Inflammatory macrophage (primary cell): ENCODE measurements at regions not wholly inside any gene's neighbourhood (a gene's known extent, or its start where the extent isn't known, plus 50 kb on each side); places are given as distances from the start of the nearest gene placed in this dataset.
"Not testable (repeated sequence)": the region's sequence is repeated elsewhere in the genome, so short reads cannot be mapped to it uniquely, and the experiment has no call there.

Source experiments
- DNase-seq, 2 donors: peaks; one replicate each; pipeline ENCODE4 v3.0.0-alpha.2; 2020 to 2022

DNA sequence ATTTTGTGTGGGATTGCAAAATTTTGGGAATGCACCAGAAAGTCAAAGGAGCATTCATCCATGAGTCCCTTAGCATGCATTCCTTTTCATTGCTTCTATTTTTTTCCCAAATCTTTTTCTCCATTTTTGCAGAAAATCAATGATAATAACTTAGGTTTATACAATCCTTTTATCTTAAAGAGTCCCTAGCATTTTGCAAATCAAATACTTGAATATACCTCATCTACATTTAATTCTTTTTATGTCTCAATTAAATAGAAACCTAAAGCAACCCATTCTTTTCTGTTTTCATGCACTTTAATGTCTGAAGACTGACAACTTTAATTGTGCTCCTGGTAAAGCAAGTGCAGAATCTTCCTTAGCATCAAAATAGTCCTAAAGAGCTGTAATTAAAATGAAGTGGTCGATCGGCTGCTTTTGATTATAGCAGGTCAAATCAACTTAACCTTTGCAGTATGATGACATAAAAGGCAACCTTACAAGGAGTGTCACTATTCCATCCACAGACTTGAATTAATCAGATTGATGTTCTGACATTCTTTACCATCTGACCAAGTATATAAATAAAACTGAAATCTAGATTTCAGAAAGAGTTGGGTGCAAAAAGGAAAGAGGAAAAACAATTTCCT is 168.4 kb downstream of the ALG10B start:
- no peak for DNase-seq

DNA sequence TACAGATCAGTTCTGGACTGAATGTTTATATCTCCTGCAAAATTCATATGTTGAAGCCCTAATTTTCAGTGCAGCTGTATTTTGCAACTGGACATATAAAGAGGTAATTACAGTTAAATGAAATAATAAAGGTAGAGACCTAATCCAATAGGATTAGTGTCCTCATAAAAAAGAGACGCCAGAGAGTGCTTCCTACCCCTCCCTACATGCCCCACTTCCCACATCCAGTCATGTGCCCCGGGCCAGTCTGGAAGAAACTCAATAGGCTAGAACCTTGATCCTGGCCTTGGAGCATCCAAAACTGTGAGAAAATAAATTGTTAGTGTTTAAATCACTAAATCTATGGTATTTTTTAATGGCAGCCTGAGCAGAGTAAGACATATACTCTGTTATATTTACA is 172.3 kb downstream of the ALG10B start:
- no peak for DNase-seq

DNA sequence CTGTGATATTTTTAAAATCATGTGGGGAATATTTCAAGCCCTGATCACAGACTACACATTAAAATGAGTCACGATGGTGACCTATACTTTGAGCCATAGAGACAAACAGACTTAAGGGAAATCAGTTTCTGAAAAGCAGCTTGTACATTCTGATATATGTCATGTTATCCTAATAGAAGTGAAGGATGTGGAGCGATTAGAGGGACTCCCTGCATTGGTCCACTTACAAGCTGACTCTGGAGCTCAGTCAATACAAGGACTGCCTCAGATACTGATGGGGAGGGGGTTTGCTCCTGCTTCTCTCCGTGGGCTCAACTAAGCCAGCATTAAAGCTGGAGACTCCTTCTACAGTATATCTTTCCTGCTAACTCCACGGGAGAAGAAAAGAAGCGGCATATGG is 173.5 kb downstream of the ALG10B start:
- DNase-seq = no peak

DNA sequence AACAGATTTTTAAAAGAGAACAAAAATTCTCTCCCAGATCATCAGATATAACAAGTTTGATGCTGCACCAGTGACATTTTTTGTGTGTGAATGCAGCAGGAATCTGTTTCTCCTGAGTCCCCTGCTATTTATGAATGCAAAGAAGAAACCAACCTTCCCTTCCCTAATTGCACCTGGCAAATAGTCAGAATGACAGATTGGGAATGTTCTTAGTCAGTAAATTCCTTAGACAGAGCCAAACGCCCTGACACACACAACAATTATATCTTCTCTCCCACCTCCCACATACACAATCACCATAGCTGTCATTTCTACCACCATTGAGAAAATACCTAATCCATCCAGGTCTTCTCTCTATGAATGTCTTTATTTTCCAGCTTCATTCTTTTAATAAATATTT is 174.4 kb downstream of the ALG10B start:
- DNase-seq = no peak

DNA sequence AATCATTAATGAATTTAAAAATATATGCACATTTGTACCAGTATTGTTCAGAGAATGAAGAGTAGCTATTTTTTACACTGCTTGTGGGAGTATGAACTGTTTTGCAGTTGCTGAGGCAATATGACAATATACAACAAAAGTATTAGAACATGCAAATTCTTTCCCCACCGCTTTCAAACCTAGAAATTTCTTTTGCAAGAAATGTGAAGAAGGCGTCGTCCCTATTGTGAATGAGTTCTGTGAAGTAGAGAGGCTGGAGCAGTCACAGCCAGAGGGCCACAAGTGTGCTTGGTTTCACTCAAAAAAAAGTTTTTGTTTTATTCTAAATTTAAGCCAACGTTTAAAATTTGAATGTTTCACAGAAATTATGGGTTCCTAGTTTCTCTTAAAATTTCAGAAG is 184.9 kb downstream of the ALG10B start:
- no peak for DNase-seq

DNA sequence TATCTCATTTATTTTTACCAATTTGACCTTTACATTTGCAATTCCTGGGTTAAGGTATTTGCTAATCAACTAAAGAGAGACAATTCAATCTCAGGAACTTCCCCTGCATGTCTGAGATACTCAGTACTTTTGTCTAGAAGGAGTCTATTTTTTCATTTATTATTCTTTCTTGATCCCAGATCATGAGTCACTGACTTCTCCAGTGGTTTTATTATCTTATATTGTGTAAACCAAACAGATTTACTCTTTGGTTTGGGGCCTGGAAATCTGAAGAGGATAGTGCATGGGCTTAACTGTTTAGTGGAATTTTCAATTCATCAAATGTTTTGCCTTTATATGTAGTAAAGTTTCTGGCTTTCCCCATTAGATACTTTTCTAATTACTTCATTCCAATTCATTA is 185.4 kb downstream of the ALG10B start:
- DNase-seq = no peak

DNA sequence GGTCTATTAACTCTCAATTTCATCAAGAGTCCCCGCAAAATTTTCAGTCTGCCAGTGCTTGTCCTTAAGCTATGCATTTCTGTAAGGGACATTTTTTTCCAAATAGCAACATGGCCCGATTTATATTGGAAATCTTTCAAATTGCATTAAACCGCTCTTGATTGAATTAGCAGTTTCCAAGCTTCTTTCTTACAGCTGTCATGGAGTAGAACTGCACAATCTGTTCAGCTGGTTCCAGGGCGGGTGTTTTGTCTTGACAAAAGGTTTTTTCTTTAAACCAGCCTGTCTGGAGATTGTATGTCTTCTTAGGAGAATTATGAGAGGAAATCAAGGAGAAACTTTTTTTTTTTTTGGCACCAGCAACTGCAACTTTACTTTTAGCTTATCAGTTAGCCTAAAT is 185.8 kb downstream of the ALG10B start:
- DNase-seq = no peak

DNA sequence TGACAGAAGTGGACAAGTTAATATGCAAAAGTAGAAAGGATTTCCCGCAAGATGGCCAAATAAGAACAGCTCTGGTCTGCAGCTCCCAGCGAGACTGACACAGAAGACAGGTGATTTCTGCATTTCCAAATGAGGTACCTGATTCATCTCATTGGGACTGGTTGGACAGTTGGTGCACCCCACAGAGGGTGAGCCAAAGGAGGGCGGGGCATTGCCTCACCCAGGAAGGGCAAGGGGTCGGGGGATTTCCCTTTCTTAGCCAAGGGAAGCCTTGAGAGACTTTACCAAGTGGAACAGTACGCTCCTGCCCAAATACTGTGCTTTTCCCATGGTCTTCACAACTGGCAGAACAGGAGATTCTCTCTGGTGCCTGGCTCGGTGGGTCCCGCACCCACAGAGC is 191.3 kb downstream of the ALG10B start:
- DNase-seq = no peak

DNA sequence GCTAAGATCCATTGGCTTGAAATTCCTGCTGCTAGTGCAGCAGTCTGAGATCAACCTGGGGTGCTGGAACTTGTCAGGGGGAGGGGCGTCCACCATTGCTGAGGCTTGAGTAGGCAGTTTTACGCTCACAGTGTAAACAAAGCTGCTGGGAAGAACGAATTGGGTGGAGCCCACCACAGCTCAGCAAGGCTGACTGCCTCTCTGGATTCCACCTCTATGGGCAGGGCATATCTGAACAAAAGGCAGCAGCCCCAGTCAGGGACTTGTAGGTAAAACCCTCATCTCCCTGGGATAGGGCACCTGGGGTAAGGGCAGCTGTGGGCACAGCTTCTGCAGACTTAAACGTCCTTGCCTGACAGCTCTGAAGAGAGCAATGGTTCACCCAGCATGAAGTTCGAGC is 191.7 kb downstream of the ALG10B start:
- DNase-seq = no peak

DNA sequence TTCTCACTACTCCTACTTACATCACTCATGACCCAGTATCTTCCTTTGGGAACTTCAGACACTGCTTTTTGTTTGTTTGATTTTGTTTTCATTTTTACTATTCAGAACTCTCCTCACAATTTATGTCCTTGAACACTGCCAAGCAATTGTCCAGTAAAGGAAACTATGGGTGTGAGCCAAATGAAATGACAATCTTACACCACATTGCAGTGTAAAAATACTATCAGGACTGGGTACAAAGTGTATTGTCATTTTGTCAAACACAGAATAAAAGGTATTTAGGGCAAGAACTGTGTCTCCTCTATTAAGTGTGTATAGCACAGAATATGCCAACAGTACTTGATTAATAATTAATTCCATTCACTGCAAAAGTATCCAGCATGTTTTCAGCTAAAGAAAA is 199.3 kb downstream of the ALG10B start:
- no peak for DNase-seq

DNA sequence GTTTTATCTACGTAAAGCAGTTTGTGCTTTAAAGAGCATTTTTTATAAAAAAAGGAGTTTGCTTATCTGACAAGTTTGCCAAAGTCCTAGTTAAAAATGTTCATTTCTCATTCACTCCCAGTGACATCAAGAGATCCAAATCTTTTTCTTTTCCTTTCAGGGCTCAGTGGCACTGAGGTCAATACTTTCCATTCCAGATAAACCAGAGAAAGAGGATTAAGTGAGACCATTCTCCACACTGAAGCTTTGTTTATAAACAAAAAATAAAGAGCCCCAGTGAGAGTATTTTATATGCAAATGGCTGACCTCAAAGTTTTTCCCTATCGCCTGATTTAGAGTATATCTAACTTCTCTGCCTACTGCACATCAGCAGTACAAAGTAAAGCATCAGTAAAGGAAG is 199.8 kb downstream of the ALG10B start:
- DNase-seq = no peak

DNA sequence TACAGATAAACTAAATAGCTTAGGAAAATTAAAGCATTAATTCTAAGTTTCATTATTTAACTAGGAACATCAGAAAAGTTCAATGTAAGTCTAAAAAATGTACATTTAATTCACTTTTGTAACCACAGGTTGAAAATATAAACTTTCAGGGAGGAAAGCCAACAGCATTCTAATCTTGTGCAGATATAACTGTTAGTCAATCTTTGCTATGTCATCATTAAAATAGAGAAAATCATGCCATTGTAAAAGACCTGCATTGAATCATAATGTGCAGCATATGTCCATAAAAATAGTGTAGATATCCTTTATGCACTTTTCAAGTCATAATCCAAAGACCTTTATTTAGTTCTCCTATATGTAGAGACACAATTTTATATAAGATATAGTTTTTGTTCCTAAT is 207.3 kb downstream of the ALG10B start:
- no peak for DNase-seq

DNA sequence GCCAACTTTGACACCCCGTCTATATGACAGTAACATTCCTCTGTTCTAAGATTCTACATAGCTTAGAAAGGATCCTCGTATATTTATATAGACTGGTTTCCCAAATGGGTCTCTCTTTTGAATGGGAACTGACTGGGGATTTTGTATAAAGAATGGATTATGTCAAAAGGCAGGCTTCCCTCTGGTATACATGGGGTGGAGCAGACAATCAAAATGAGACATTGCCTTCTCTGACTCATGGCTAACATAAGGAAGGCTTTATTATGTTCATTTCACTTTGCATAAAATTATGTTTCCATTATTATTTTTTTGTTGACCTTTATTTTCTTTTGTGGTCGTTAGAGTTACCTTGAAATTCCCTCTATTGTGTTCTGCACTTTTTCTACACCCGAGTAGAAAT is 211.1 kb downstream of the ALG10B start:
- no peak for DNase-seq

DNA sequence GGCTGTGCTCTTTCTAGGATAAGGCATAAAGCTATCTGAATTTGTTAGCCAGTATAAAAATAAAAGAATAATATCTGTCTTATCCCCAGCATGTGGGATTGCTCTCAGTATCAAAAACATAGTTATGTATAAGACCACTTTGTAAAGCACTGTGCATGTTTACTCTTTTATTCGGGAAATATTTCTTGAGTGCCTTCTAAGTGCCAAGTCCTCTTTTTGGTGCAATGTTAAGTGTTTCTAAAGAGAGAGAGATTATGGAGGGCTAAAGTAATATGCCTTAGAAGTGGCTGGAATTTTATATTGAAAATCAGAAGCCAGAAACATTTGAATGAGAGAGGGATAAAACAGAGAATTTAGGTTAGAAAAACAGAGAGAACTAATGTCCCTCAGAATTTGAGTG is 212.0 kb downstream of the ALG10B start:
- no peak for DNase-seq

DNA sequence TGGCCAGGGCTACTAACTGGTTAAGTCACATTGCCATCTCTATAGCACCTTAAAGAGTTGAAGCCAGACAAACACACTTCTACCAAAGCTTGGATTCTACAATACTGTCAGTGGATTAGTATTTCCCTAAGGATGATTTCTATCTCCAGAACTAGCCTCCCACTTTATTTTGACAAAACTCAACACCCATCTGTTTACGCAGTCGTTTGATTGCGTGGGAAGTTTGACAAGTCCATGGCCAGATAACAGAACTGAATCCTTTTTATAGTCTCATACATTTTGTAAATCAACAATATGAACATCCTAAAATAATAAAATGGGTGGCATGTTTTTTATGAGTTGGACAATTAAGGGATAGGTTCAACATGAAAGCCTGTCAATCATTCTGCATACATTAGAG is 212.7 kb downstream of the ALG10B start:
- not testable (repeated sequence) for DNase-seq

DNA sequence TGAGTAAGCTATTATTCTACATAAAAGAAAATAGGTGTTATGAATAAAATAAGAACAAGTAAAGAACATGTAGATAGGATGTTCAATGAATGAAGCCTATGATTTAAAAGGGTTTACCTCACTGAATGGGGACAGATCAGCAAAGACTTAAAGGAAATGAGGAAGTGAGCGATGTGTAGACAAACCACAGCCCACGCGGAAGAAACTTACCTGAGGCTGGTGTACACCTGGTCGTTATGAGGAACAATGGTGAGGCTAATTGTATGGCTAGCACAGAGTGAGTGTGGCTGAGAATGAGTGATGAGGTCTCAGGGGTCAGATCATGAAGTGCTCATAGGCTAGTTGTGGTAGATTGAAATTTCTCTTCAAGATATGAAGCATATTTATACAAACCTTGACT is 221.7 kb downstream of the ALG10B start:
- DNase-seq = no peak

DNA sequence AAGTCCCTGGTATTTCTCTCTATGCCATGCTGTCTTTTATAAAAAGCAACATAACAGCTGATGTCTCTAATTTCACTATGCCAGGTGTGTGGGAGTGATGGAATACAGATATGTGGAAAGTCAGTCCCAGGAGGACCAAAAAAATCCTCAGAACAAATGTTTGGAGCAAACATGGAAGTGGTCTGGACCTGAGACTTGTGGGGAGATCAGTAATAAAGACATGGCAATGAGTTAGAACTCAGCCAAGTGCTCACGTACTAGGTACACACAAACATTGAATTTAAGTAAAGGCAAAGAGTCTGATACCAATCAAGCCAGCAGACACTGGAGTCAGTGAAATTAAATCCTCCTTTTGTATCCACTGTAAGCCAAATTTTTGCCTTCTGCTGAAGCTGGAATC is 223.6 kb downstream of the ALG10B start:
- DNase-seq = no peak

DNA sequence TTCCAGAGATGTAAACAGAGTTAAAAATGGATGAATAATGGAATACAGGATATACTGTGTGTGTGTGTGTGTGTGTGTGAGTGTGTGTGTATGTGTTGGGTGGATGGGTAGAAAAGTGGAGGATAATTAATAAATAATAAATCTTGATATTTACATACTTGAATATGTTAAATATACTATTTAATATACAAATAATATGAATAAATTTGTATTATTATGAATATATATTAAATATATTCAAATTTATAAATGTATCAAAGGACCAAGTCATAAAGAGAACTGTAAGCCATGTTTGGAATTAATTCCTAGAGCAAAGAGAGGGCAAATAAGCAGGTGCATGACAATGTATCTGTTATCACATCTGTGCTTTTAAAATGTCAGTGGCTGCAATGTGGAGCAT is 225.3 kb downstream of the ALG10B start:
- DNase-seq = no peak

DNA sequence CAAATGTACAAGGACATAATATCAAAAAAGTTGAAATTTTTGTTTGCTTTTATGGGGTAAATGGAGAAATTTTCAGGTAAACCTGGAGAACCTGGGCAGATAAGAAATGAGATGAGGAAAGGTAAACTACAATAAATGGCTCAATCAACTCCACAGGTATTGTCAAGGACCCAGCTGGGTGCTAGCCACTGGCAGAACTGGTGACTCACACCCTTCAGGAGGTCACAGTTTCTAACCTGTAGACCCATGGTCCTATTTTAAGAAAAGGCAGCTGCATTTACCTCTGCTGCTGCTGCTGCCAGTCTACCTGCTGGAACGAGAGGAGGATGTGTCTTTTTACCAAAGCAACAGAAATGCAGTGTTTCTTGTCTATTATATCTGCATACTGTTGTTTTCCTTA is 226.6 kb downstream of the ALG10B start:
- DNase-seq = no peak

DNA sequence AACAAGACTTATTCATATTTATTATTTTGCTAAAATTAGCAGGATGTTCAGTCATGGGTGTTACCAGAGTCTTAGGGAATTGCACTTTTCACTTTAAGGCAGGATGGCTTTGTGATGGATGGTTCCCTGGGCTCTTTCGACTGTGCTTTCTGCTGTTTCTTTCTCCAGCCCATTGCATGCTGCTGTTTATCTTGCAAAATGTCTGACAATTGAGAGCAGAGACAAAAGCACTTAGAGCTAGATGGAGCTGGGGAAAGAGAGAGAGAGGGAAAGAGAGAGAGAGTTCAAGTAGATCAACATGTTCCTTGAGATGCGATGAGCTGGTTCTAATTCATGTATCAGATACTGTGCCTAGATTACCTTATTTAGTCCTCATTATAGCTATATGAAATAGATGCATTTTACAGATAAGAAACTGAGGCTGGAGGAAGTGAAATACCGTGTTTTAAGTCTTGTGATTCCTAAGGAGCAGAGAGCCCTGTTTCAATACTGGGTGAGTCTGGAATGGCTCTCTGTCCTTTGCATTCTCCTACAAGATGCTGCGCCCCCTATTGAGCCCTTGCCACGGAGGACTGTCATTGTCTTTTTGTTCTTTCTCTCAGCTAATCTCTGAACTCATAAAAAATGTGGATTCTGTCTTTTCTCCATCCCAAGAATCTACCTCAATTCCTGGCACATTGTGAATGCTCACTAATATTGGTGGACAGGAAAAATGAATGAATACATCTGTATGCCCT is 227.9 kb downstream of the ALG10B start:
- DNase-seq = no peak

DNA sequence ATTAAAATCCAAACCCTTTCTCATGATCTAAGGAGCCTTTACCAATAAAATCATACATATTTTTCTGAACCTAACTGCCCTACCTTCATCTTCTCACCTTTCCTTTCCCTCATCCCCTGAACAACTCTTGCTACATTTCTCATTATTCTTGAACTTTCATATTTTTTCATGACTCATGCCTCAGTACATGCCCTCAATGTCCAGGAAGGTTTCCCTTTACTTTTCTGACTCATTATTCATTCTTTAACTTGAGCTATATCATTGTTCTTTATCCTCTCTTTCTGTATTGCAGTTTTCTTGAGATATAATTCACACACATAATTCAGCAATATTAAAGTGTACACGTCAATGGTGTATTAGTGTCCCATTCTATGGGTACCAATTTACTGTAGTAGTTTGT is 231.0 kb downstream of the ALG10B start:
- DNase-seq = no peak

DNA sequence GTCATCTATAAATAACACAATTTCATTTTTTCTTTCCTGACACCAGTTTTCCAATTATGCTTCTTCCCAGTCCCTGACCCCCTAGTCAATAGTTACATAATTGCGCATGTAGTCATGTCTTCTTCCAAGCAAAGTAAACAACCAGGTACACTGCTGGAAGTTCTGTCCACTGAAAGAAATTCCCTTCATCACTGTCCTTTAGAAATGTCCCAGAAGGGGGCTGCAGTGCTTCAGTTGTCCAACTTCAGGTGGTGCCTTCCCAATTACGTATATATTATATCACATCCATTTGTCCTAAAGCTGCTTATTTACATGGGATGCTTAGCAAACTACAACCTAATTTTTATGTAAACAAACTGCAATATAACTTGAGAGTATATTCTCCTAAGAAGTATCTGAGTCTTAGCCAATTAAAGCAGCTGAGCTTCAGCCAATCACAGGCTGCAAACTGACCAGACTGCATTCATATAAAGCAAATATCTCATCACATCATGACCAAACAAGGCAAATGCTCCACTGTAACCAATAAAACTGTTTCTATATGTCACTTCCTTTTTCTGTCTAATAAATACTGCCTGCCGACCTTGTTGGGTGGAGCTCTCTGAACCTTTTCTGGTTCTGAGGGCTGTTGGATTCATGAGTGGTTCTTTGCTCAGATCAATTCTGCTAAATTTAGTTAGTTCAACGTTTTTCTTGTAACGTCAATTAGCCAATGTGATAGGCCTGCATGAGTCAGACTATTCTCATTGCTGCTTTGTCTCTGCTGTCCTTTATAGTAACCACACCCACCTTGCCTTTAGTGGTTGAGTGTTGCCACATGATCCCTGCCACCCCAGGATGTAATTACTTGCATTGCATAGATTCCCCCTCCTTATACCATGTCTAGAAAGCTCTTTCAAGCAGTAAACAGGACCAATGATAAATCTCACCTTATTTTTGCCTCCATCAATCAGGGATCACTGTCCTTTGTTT is 239.3 kb downstream of the ALG10B start:
- DNase-seq = peak; percentile 34 to 39

DNA sequence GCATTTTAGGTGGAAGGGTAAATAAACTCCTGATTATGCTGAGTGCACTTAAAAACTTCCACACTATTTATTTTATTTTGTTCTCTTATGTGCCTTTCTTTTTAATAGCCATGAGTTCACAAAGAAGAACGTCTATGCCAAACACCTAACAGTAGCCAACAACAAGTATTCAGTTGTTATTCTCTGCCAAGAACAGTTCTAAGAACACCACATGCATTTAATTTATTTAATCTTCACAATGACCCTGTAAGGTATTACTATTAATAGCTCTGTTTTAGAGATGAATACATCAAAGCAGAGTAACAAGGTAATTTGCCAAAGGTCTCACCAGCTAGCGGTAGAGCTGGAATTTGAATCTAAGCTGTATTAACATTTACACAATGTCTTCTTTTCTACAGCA is 240.1 kb downstream of the ALG10B start:
- DNase-seq = no peak

DNA sequence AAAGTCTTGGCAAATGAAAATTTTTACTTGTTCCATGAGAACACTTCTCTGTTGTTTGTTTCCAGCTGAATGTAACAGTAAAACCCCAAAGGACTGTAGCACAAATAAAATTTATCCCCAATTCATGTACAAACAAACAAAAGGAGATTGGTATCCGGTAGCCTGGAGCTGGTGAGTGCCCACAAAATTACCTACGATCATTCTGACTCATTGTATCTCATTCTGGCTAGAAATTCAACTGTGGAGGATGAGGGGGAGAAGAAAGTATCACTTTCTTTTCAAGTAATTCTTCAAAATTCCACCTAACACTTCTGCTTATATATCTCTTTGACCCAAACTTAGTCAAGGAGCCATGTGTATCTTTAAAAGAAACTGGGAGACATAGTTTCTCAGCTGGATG is 268.5 kb downstream of the ALG10B start:
- no peak for DNase-seq
